ENCODE measurements at regions not wholly inside any gene's neighbourhood (a gene's known extent, or its start where the extent isn't known, plus 50 kb on each side); places are given as distances from the start of the nearest gene placed in this dataset.

- intact Hi-C loops (cut with micrococcal nuclease; ENCODE audit: unreplicated experiment), result no loop called here
- 87% methylated on average over 2 of the region's 2 CpGs for WGBS (ENCODE audit: low lambda C conversion rate)
- Histone ChIP-seq H3K79me2 (ENCODE audit: insufficient read depth, low read length) (no peaks in the 10 kb centered on the region), H3K9me3 (ENCODE audit: low read length) (no peaks in the 10 kb centered on the region), H3K4me3 (replicated peaks in 1 of 3; ENCODE audit: insufficient read depth in 1 of 3, low read depth in 2 of 3, low read length in 3 of 3) (no peak overlapping the region), H3K27me3 (ENCODE audit: control insufficient read depth in 1 of 2, insufficient read depth in 2 of 2, low read length in 2 of 2) (no peaks in the 10 kb centered on the region), H3K36me3 (replicated peaks in 1 of 2; ENCODE audit: control insufficient read depth in 1 of 2, insufficient read depth in 2 of 2, low read length in 2 of 2) (no peaks in the 10 kb centered on the region), H3K9ac (ENCODE audit: insufficient read depth, low read depth, low read length) (no peak overlapping the region), H3K4me1 (ENCODE audit: insufficient read depth, low read length) (no peaks in the 10 kb centered on the region), H3K4me2 (ENCODE audit: low read depth, low read length) (no peak overlapping the region), H4K20me1 (ENCODE audit: insufficient read depth, low read length) (no peaks in the 10 kb centered on the region), H3K27ac (ENCODE audit: extremely low read length, insufficient read depth, low read length) (no peak overlapping the region), H2AFZ (ENCODE audit: low read length) (no peak overlapping the region)
- in situ Hi-C loops (cut with HindIII; ENCODE audit: extremely low pct_ligation_motif_present, low pct_unique_long_range_greater_than_20kb), result no loop called here
- BruUV-seq (replicated peaks), result no TSS peak
- ChIA-PET CTCF (ENCODE audit: low intra/inter-chr PET ratio, low total read pairs) (no interaction called here), POLR2A (no interaction called here)
- no peak for ATAC-seq
- no peak for DNase-seq (ENCODE audit: low spot score)
- FAIRE-seq, result no peak
- TF ChIP-seq WIZ (CRISPR knock-in tag; IDR thresholded peaks at IDR 0.05), result no peak
- TF ChIP-seq HNRNPL (IDR thresholded peaks at IDR 0.05; ENCODE audit: low read depth, low read length), result no peak
- TF ChIP-seq ZNF318 (CRISPR knock-in tag; IDR thresholded peaks at IDR 0.05), result no peak
- TF ChIP-seq, protein P1, sequence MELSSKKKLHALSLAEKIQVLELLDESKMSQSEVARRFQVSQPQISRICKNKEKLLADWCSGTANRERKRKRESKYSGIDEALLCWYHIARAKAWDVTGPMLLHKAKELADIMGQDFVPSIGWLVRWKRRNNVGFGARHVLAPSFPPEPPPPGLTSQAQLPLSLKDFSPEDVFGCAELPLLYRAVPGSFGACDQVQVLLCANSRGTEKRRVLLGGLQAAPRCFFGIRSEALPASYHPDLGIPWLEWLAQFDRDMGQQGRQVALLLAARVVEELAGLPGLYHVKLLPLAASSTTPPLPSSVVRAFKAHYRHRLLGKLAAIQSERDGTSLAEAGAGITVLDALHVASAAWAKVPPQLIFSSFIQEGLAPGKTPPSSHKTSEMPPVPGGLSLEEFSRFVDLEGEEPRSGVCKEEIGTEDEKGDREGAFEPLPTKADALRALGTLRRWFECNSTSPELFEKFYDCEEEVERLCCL (CRISPR knock-in tag; IDR thresholded peaks at IDR 0.05; ENCODE audit: borderline replicate concordance), result no peak
- no peak for TF ChIP-seq ATF7 (IDR thresholded peaks at IDR 0.05)
- TF ChIP-seq ATF7 (CRISPR knock-in tag; IDR thresholded peaks at IDR 0.05), result no peak
- no peak for TF ChIP-seq BORCS8-MEF2B (CRISPR knock-in tag; IDR thresholded peaks at IDR 0.05)
- no peak for TF ChIP-seq NFATC3 (CRISPR knock-in tag; IDR thresholded peaks at IDR 0.05)
- TF ChIP-seq RAD21 (CRISPR knock-in tag; IDR thresholded peaks at IDR 0.05), result no peak
- no peak for TF ChIP-seq ELK4 (CRISPR knock-in tag; IDR thresholded peaks at IDR 0.05; ENCODE audit: borderline replicate concordance)
- TF ChIP-seq KDM5B (CRISPR knock-in tag; IDR thresholded peaks at IDR 0.05; ENCODE audit: borderline replicate concordance), result no peak
- no peak for TF ChIP-seq ZNF446 (CRISPR knock-in tag; IDR thresholded peaks at IDR 0.05)
- TF ChIP-seq, protein P2, sequence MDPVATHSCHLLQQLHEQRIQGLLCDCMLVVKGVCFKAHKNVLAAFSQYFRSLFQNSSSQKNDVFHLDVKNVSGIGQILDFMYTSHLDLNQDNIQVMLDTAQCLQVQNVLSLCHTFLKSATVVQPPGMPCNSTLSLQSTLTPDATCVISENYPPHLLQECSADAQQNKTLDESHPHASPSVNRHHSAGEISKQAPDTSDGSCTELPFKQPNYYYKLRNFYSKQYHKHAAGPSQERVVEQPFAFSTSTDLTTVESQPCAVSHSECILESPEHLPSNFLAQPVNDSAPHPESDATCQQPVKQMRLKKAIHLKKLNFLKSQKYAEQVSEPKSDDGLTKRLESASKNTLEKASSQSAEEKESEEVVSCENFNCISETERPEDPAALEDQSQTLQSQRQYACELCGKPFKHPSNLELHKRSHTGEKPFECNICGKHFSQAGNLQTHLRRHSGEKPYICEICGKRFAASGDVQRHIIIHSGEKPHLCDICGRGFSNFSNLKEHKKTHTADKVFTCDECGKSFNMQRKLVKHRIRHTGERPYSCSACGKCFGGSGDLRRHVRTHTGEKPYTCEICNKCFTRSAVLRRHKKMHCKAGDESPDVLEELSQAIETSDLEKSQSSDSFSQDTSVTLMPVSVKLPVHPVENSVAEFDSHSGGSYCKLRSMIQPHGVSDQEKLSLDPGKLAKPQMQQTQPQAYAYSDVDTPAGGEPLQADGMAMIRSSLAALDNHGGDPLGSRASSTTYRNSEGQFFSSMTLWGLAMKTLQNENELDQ (CRISPR knock-in tag; IDR thresholded peaks at IDR 0.05; ENCODE audit: borderline replicate concordance), result no peak
Measured at GRCh38 chr20:7702141-7702540, 238.1 kb downstream of the HAO1 start.
